Hepatocyte (in vitro differentiated cells): ENCODE measurements at regions not wholly inside any gene's neighbourhood (a gene's known extent, or its start where the extent isn't known, plus 50 kb on each side); places are given as distances from the start of the nearest gene placed in this dataset.

Experiments used
- DNase-seq: peaks from one replicate; pipeline ENCODE4 v3.0.0-alpha.2; 2016; ENCODE audit warnings: low spot score
- H2AFZ ChIP-seq: fragments of 200-600 bp; sonication (generic); 2 replicates; pipeline ENCODE4 v1.6.0; 2016; ENCODE audit warnings: antibody characterized with exemption, mild to moderate bottlenecking
- H3K27ac ChIP-seq: fragments of 200-600 bp; sonication (generic); 2 replicates; pipeline ENCODE4 v1.5.1; 2016; ENCODE audit warnings: mild to moderate bottlenecking
- H3K27me3 ChIP-seq: fragments of 200-600 bp; sonication (generic); 2 replicates; pipeline ENCODE4 v1.6.1; 2016
- H3K36me3 ChIP-seq: fragments of 200-600 bp; sonication (generic); replicated peaks from 2 replicates; pipeline ENCODE4 v1.5.1; 2016; ENCODE audit warnings: low read depth; ENCODE audit not compliant: insufficient read depth
- H3K4me1 ChIP-seq: fragments of 200-600 bp; sonication (generic); 2 replicates; pipeline ENCODE4 v1.5.1; 2016; ENCODE audit warnings: mild to moderate bottlenecking, moderate library complexity; ENCODE audit not compliant: insufficient read depth
- H3K4me2 ChIP-seq: fragments of 200-600 bp; sonication (generic); 2 replicates; pipeline ENCODE4 v1.6.0; 2016
- H3K4me3 ChIP-seq: fragments of 200-600 bp; sonication (generic); 2 replicates; pipeline ENCODE4 v1.5.1; 2016; ENCODE audit warnings: mild to moderate bottlenecking
- H3K79me2 ChIP-seq: fragments of 200-600 bp; sonication (generic); 2 replicates; pipeline ENCODE4 v1.6.0; 2017; ENCODE audit warnings: mild to moderate bottlenecking
- H3K9me2 ChIP-seq: fragments of 200-600 bp; sonication (generic); replicated peaks from 2 replicates; pipeline ENCODE4 v1.6.0; 2017; ENCODE audit warnings: mild to moderate bottlenecking; ENCODE audit not compliant: insufficient read depth
- H3K9me3 ChIP-seq: fragments of 200-600 bp; sonication (generic); 2 replicates; pipeline ENCODE4 v1.5.1; 2016; ENCODE audit warnings: low read depth, mild to moderate bottlenecking
- H4K20me1 ChIP-seq: fragments of 200-600 bp; sonication (generic); 2 replicates; pipeline ENCODE4 v1.6.0; 2016; ENCODE audit warnings: mild to moderate bottlenecking; ENCODE audit not compliant: insufficient read depth, poor library complexity, severe bottlenecking
- EZH2 ChIP-seq: fragments of 200-600 bp; sonication (generic); IDR thresholded peaks from 2 replicates; pipeline ENCODE4 v1.6.1; 2016; ENCODE audit warnings: antibody characterized with exemption, mild to moderate bottlenecking, borderline replicate concordance
- EZH2phosphoT487 ChIP-seq: fragments of 200-600 bp; sonication (generic); IDR thresholded peaks from one replicate; pipeline ENCODE4 v1.6.1; 2018; ENCODE audit warnings: antibody characterized with exemption, mild to moderate bottlenecking, low read depth, moderate library complexity; ENCODE audit not compliant: unreplicated experiment, severe bottlenecking
- WGBS: methylation state at CpG from one replicate; pipeline ENCODE4 v1.1.6; 2016; ENCODE audit warnings: low lambda C conversion rate; ENCODE audit errors: missing lambda C conversion rate; 5-methylcytosine and 5-hydroxymethylcytosine counted together
- TF ChIP-seq, protein P1 (sequence below): fragments of 200-600 bp; sonication (generic); IDR thresholded peaks from 2 replicates; pipeline ENCODE4 v1.5.1; 2016; ENCODE audit warnings: antibody characterized with exemption, mild to moderate bottlenecking; ENCODE audit not compliant: poor library complexity

DNA sequence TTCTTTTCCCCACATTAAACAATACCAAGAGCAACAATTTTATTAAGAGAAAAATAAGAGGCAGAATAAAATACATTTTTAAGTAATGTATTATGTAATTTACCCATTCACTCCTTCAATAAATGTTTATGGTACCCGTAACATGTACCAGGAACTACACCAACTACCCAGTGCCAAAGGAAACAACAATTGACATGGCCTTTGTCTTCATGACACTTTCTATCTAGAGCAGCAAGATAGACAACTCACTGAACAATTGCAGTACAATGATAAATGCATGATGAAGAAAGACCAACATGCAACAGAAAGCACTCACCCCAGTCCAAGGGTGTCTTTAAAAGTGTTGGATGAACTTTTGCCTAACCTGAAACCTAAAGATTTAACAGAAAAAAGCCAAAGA lies 493.8 kb downstream of the IGSF11 start:
- 88% methylated on average over 1 of the region's 1 CpG for WGBS

DNA sequence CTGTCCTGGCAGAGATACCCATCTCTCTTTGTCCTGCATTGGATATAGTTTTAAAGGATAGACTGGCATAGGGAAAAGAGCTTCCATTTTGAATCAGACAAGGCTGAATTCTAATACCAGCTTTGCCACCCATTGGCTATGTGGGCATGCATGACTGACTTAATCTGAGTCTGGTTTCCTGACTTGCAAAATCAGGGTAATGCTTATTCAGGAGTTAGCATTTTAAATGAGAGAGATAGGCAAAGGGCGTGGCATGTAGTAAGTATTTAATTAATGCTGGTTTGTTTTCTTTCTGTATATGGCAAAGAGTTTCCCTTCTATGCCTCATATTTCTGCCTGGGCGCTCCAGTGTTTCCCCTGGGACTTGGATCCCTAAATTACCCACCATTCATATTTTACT lies 492.9 kb downstream of the IGSF11 start:
- Histone ChIP-seq H4K20me1 (no peaks in the 10 kb centered on the region), H3K27me3 (no peaks in the 10 kb centered on the region), H3K4me1 (peaks cover 15% of the 10 kb centered on the region), H3K27ac (peak overlapping the region; percentile 79), H3K4me2 (no peak overlapping the region), H2AFZ (no peak overlapping the region), H3K79me2 (no peaks in the 10 kb centered on the region), H3K9me3 (no peaks in the 10 kb centered on the region), H3K36me3 (no peaks in the 10 kb centered on the region), H3K4me3 (no peak overlapping the region), H3K9me2 (no peaks in the 10 kb centered on the region)
- WGBS, result 94% methylated on average over 2 of the region's 2 CpGs
- TF ChIP-seq, protein P1, sequence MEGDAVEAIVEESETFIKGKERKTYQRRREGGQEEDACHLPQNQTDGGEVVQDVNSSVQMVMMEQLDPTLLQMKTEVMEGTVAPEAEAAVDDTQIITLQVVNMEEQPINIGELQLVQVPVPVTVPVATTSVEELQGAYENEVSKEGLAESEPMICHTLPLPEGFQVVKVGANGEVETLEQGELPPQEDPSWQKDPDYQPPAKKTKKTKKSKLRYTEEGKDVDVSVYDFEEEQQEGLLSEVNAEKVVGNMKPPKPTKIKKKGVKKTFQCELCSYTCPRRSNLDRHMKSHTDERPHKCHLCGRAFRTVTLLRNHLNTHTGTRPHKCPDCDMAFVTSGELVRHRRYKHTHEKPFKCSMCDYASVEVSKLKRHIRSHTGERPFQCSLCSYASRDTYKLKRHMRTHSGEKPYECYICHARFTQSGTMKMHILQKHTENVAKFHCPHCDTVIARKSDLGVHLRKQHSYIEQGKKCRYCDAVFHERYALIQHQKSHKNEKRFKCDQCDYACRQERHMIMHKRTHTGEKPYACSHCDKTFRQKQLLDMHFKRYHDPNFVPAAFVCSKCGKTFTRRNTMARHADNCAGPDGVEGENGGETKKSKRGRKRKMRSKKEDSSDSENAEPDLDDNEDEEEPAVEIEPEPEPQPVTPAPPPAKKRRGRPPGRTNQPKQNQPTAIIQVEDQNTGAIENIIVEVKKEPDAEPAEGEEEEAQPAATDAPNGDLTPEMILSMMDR, result no peak
- TF ChIP-seq EZH2 (no peak), EZH2phosphoT487 (no peak)
- DNase-seq, result no peak

More for the DNA sequence above, 493.8 kb downstream of the IGSF11 start:
- TF ChIP-seq, protein P1, result no peak
- TF ChIP-seq EZH2phosphoT487, result no peak
- TF ChIP-seq EZH2, result no peak
- no peaks in the 10 kb centered on the region for H3K9me2 ChIP-seq
- no peaks in the 10 kb centered on the region for H3K79me2 ChIP-seq
- H3K27ac ChIP-seq, result peak overlapping the region; percentile 79
- H3K4me2 ChIP-seq, result no peak overlapping the region
- H3K9me3 ChIP-seq, result no peaks in the 10 kb centered on the region
- no peak overlapping the region for H3K4me3 ChIP-seq
- no peak overlapping the region for H2AFZ ChIP-seq
- no peaks in the 10 kb centered on the region for H3K36me3 ChIP-seq
- H4K20me1 ChIP-seq, result no peaks in the 10 kb centered on the region
- no peak for DNase-seq
- peaks cover 15% of the 10 kb centered on the region for H3K4me1 ChIP-seq
- H3K27me3 ChIP-seq, result no peaks in the 10 kb centered on the region

DNA sequence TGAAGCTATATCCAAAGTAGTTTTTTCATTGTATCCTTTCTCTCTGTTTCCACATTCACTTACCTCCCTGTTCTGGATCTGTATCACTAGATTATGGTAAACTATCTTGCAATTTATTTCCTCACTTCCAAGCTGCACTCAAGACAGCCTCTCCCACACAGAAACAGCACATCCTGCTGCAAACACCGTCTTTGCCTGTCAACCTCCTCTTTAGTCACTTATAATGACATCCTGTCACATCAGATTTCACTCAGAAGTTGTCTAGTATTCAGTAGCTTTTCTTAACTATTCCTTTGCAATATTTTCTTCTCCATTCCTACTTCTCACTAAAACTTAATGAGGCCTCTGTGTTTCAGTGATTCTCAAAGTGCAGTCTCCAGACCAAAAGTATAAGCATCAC lies 490.8 kb downstream of the IGSF11 start:
- H3K27ac ChIP-seq, result no peak overlapping the region
- H4K20me1 ChIP-seq, result no peaks in the 10 kb centered on the region
- H3K9me3 ChIP-seq, result no peaks in the 10 kb centered on the region
- no peak overlapping the region for H3K4me3 ChIP-seq
- 66% methylated on average over 1 of the region's 1 CpG for WGBS
- no peak overlapping the region for H2AFZ ChIP-seq
- TF ChIP-seq EZH2phosphoT487, result no peak
- TF ChIP-seq, protein P1, result no peak
- no peak for TF ChIP-seq EZH2
- no peaks in the 10 kb centered on the region for H3K36me3 ChIP-seq
- no peak for DNase-seq
- H3K27me3 ChIP-seq, result no peaks in the 10 kb centered on the region
- peaks cover 15% of the 10 kb centered on the region for H3K4me1 ChIP-seq
- H3K79me2 ChIP-seq, result no peaks in the 10 kb centered on the region
- H3K4me2 ChIP-seq, result no peak overlapping the region
- no peaks in the 10 kb centered on the region for H3K9me2 ChIP-seq

DNA sequence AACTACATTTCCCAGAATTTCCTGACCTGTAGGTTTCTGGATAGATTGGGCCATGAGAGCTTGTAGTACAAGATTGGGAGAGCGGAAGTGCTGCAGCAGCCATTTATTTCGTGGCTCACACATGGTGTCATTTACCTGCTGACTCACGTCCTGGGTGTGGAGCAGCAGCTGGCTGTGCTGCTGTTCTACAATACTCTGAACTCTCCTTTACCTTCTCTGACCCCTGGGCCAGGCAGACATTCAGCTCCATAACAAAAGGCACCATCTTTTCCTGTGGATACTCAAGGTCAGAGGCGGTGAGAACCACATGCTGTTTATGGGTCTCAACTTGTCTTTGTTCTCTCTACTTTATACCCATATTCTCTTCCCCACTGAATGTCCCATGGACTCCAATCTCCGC lies 490.2 kb downstream of the IGSF11 start:
- WGBS, result 84% methylated on average over 5 of the region's 5 CpGs
- no peak overlapping the region for H2AFZ ChIP-seq
- no peak overlapping the region for H3K4me2 ChIP-seq
- H3K9me3 ChIP-seq, result no peaks in the 10 kb centered on the region
- TF ChIP-seq EZH2 (no peak), EZH2phosphoT487 (no peak)
- TF ChIP-seq, protein P1, result no peak
- H3K79me2 ChIP-seq, result no peaks in the 10 kb centered on the region
- H3K36me3 ChIP-seq, result no peaks in the 10 kb centered on the region
- peaks cover 13% of the 10 kb centered on the region for H3K4me1 ChIP-seq
- peak; percentile 15 for DNase-seq
- no peaks in the 10 kb centered on the region for H4K20me1 ChIP-seq
- H3K4me3 ChIP-seq, result no peak overlapping the region
- no peaks in the 10 kb centered on the region for H3K9me2 ChIP-seq
- H3K27me3 ChIP-seq, result no peaks in the 10 kb centered on the region
- no peak overlapping the region for H3K27ac ChIP-seq
